Heart left ventricle (tissue), 13 donors: ENCODE measurements at regions not wholly inside any gene's neighbourhood (a gene's known extent, or its start where the extent isn't known, plus 50 kb on each side); places are given as distances from the start of the nearest gene placed in this dataset.

Experiments
- POLR2A ChIP-seq, 2 donors: fragments of 450-650 bp; IDR thresholded peaks; one replicate each; pipeline ENCODE4 v1.6.1; 2017; ENCODE audit warnings: antibody characterized with exemption in 2 of 2, mild to moderate bottlenecking in 2 of 2, moderate library complexity in 2 of 2
- TF ChIP-seq, protein P1 (sequence below), 12 donors: fragments of 200-600 bp; sonication (generic) in 4 of 12; IDR thresholded peaks; one replicate each; pipeline versions ENCODE4 v1.5.0 to v1.8.0; 2018 to 2022; ENCODE audit warnings: antibody characterized with exemption in 12 of 12, mild to moderate bottlenecking in 5 of 12
- donor health status: ischemic (EF 13 %, LVEDD 7.1; RV severe dilation, severe dysfunction).
- donor health status: DM: no; HTN: yes; CAD: no.
- donor health status: DM: no; HTN: no; CAD: no.
- donor health status: ischemic (EF 25% LVEDD 6.9; RV normal size, moderate dysfunction).
- donor health status: ischemic (EF 25% LVEDD 5.7; RV mildly dilated, moderate dysfunction).
- donor health status: ischemic (EF 35%, LVEDD 5.7; RV mildly dilated, moderate dysfunction).
- donor health status: nonischemic (EF 11% LVEDD 7.7; RV severe dilation, severe dysfunction).
- donor health status: DM: yes; HTN: yes; CAD: no.
- donor health status: PGD.
- donor health status: ischemic (EF 29% LVEDD 5.4; RV normal size, mild dysfunction).
- donor health status: nonischemic (EF 23%, LVEDD 6.1; RV moderate dilation, normal function).

DNA sequence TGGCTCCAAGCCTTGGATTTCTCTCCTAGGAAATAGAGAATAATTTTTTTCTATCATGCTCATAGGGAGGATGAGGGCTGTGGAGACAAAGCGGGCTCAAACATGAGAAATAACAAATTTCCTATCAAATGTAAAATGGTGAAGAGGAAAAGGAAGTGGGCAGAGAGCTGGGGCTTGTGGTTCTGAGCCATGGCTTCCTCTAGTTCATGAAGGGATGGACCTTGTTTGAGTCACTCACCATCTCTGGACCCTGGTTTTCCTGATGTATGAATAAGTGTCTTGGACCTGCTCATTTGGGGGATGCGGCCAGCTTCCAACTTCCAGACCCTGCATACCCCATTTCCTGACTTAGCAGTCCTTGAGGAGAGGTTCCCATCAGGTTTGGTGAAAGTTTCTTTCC, 63.0 kb downstream of the MSX1 start:
- TF ChIP-seq, protein P1, sequence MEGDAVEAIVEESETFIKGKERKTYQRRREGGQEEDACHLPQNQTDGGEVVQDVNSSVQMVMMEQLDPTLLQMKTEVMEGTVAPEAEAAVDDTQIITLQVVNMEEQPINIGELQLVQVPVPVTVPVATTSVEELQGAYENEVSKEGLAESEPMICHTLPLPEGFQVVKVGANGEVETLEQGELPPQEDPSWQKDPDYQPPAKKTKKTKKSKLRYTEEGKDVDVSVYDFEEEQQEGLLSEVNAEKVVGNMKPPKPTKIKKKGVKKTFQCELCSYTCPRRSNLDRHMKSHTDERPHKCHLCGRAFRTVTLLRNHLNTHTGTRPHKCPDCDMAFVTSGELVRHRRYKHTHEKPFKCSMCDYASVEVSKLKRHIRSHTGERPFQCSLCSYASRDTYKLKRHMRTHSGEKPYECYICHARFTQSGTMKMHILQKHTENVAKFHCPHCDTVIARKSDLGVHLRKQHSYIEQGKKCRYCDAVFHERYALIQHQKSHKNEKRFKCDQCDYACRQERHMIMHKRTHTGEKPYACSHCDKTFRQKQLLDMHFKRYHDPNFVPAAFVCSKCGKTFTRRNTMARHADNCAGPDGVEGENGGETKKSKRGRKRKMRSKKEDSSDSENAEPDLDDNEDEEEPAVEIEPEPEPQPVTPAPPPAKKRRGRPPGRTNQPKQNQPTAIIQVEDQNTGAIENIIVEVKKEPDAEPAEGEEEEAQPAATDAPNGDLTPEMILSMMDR (IDR thresholded peaks at IDR 0.05): no peak
- no peak for TF ChIP-seq POLR2A (IDR thresholded peaks at IDR 0.05)
